ENCODE measurements at regions not wholly inside any gene's neighbourhood (a gene's known extent, or its start where the extent isn't known, plus 50 kb on each side); places are given as distances from the start of the nearest gene placed in this dataset.

- Histone ChIP-seq H2AFZ (ENCODE audit: low read length) (no peak overlapping the region), H3K9me2 (replicated peaks; ENCODE audit: low read depth, low read length) (no peaks in the 10 kb centered on the region), H3K79me2 (ENCODE audit: insufficient read depth, low read length) (no peaks in the 10 kb centered on the region), H4K20me1 (ENCODE audit: insufficient read depth, low read length, poor library complexity, severe bottlenecking) (no peaks in the 10 kb centered on the region), H3K4me2 (ENCODE audit: low read depth, low read length, poor library complexity, severe bottlenecking) (no peak overlapping the region), H3K9ac (ENCODE audit: low read depth, low read length, poor library complexity, severe bottlenecking) (no peak overlapping the region), H3K4me1 (ENCODE audit: insufficient read depth, low read length, poor library complexity, severe bottlenecking) (no peaks in the 10 kb centered on the region), H3K4me3 (ENCODE audit: low read length, poor library complexity, severe bottlenecking) (no peak overlapping the region), H3F3A (ENCODE audit: low read depth) (no peaks in the 10 kb centered on the region), H3K27me3 (ENCODE audit: insufficient read depth, low read length, poor library complexity, severe bottlenecking) (no peaks in the 10 kb centered on the region), H3K9me3 (ENCODE audit: insufficient read depth, low read depth, low read length) (no peaks in the 10 kb centered on the region), H3K36me3 (ENCODE audit: insufficient read depth, low read length) (no peaks in the 10 kb centered on the region)
- TF ChIP-seq, protein P1, sequence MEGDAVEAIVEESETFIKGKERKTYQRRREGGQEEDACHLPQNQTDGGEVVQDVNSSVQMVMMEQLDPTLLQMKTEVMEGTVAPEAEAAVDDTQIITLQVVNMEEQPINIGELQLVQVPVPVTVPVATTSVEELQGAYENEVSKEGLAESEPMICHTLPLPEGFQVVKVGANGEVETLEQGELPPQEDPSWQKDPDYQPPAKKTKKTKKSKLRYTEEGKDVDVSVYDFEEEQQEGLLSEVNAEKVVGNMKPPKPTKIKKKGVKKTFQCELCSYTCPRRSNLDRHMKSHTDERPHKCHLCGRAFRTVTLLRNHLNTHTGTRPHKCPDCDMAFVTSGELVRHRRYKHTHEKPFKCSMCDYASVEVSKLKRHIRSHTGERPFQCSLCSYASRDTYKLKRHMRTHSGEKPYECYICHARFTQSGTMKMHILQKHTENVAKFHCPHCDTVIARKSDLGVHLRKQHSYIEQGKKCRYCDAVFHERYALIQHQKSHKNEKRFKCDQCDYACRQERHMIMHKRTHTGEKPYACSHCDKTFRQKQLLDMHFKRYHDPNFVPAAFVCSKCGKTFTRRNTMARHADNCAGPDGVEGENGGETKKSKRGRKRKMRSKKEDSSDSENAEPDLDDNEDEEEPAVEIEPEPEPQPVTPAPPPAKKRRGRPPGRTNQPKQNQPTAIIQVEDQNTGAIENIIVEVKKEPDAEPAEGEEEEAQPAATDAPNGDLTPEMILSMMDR (conservative IDR thresholded peaks at IDR 0.05; ENCODE audit: low read length) = no peak
- TF ChIP-seq EZH2phosphoT487 (IDR thresholded peaks at IDR 0.05; ENCODE audit: borderline replicate concordance) = no peak
Measured at GRCh38 chr4:166459621-166460020, 586.6 kb downstream of the TLL1 start.

GRCh38 chr4:166460769-166461550 lies 587.9 kb downstream of the TLL1 start:
- TF ChIP-seq, protein P1 (conservative IDR thresholded peaks at IDR 0.05; ENCODE audit: low read length) = no peak
- H4K20me1 ChIP-seq (ENCODE audit: insufficient read depth, low read length, poor library complexity, severe bottlenecking) = no peaks in the 10 kb centered on the region
- no peaks in the 10 kb centered on the region for H3K79me2 ChIP-seq (ENCODE audit: insufficient read depth, low read length)
- H3K4me3 ChIP-seq (ENCODE audit: low read length, poor library complexity, severe bottlenecking) = no peak overlapping the region
- no peaks in the 10 kb centered on the region for H3F3A ChIP-seq (ENCODE audit: low read depth)
- no peak overlapping the region for H3K9ac ChIP-seq (ENCODE audit: low read depth, low read length, poor library complexity, severe bottlenecking)
- H3K4me2 ChIP-seq (ENCODE audit: low read depth, low read length, poor library complexity, severe bottlenecking) = no peak overlapping the region
- H3K27me3 ChIP-seq (ENCODE audit: insufficient read depth, low read length, poor library complexity, severe bottlenecking) = no peaks in the 10 kb centered on the region
- no peaks in the 10 kb centered on the region for H3K4me1 ChIP-seq (ENCODE audit: insufficient read depth, low read length, poor library complexity, severe bottlenecking)
- no peaks in the 10 kb centered on the region for H3K9me3 ChIP-seq (ENCODE audit: insufficient read depth, low read depth, low read length)
- H3K36me3 ChIP-seq (ENCODE audit: insufficient read depth, low read length) = no peaks in the 10 kb centered on the region
- no peak overlapping the region for H2AFZ ChIP-seq (ENCODE audit: low read length)
- H3K9me2 ChIP-seq (replicated peaks; ENCODE audit: low read depth, low read length) = no peaks in the 10 kb centered on the region

DNA sequence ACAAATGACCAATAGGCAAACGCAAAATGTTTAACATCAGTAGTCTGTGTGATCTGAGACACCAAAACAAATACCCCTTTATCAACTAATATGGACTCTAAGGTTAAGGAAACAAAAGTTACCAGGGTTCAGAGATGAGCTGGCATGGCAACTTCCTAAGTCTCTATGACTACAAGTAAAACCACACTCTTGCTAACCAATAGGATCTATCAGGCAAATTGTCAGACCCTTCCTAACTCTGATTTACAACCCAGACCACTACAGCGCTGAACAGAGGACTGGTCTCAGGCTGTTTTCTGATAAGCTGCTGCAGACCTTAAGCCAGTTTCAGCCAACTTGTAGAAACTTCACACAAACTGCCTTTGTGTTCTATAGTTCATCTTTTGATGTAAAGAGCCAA lies 608.0 kb downstream of the TLL1 start:
- H3K9me3 ChIP-seq (ENCODE audit: insufficient read depth, low read depth, low read length) = no peaks in the 10 kb centered on the region
- H3K4me2 ChIP-seq (ENCODE audit: low read depth, low read length, poor library complexity, severe bottlenecking) = no peak overlapping the region
- H3K79me2 ChIP-seq (ENCODE audit: insufficient read depth, low read length) = no peaks in the 10 kb centered on the region
- no peak overlapping the region for H2AFZ ChIP-seq (ENCODE audit: low read length)
- no peaks in the 10 kb centered on the region for H3F3A ChIP-seq (ENCODE audit: low read depth)
- no peak overlapping the region for H3K4me3 ChIP-seq (ENCODE audit: low read length, poor library complexity, severe bottlenecking)
- H3K36me3 ChIP-seq (ENCODE audit: insufficient read depth, low read length) = no peaks in the 10 kb centered on the region
- no peaks in the 10 kb centered on the region for H3K9me2 ChIP-seq (replicated peaks; ENCODE audit: low read depth, low read length)
- no peaks in the 10 kb centered on the region for H4K20me1 ChIP-seq (ENCODE audit: insufficient read depth, low read length, poor library complexity, severe bottlenecking)
- no peaks in the 10 kb centered on the region for H3K27me3 ChIP-seq (ENCODE audit: insufficient read depth, low read length, poor library complexity, severe bottlenecking)
- H3K9ac ChIP-seq (ENCODE audit: low read depth, low read length, poor library complexity, severe bottlenecking) = no peak overlapping the region
- no peaks in the 10 kb centered on the region for H3K4me1 ChIP-seq (ENCODE audit: insufficient read depth, low read length, poor library complexity, severe bottlenecking)
- TF ChIP-seq EZH2phosphoT487 (IDR thresholded peaks at IDR 0.05; ENCODE audit: borderline replicate concordance) = no peak

DNA sequence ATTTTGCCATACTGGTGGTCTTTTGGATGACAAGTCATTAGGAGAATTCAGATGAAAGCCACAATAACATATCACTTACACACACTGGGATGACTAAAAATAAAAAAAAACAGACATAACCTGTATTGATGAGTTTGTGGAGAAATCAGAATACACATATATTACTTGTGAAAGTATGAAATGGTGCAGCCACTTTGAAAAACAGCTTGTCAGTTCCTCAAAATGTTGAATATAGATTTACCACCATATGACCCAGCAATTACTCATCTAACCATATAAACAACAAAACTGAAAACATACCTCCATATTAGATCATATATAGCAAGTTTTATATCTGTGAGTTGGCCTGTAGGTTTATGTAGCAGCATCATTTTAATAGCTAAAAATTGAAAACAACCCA lies 608.7 kb downstream of the TLL1 start:
- Histone ChIP-seq H3K9me3 (ENCODE audit: insufficient read depth, low read depth, low read length) (no peaks in the 10 kb centered on the region), H3K4me2 (ENCODE audit: low read depth, low read length, poor library complexity, severe bottlenecking) (no peak overlapping the region), H3K9ac (ENCODE audit: low read depth, low read length, poor library complexity, severe bottlenecking) (no peak overlapping the region), H3K9me2 (replicated peaks; ENCODE audit: low read depth, low read length) (no peaks in the 10 kb centered on the region), H3K4me1 (ENCODE audit: insufficient read depth, low read length, poor library complexity, severe bottlenecking) (no peaks in the 10 kb centered on the region), H4K20me1 (ENCODE audit: insufficient read depth, low read length, poor library complexity, severe bottlenecking) (no peaks in the 10 kb centered on the region), H3K79me2 (ENCODE audit: insufficient read depth, low read length) (no peaks in the 10 kb centered on the region), H2AFZ (ENCODE audit: low read length) (no peak overlapping the region), H3F3A (ENCODE audit: low read depth) (no peaks in the 10 kb centered on the region), H3K4me3 (ENCODE audit: low read length, poor library complexity, severe bottlenecking) (no peak overlapping the region), H3K27me3 (ENCODE audit: insufficient read depth, low read length, poor library complexity, severe bottlenecking) (no peaks in the 10 kb centered on the region), H3K36me3 (ENCODE audit: insufficient read depth, low read length) (no peaks in the 10 kb centered on the region)
- TF ChIP-seq, protein P1 (conservative IDR thresholded peaks at IDR 0.05; ENCODE audit: low read length) = no peak
- TF ChIP-seq EZH2phosphoT487 (IDR thresholded peaks at IDR 0.05; ENCODE audit: borderline replicate concordance) = no peak
